ENCODE measurements at regions not wholly inside any gene's neighbourhood (a gene's known extent, or its start where the extent isn't known, plus 50 kb on each side); places are given as distances from the start of the nearest gene placed in this dataset.

DNA sequence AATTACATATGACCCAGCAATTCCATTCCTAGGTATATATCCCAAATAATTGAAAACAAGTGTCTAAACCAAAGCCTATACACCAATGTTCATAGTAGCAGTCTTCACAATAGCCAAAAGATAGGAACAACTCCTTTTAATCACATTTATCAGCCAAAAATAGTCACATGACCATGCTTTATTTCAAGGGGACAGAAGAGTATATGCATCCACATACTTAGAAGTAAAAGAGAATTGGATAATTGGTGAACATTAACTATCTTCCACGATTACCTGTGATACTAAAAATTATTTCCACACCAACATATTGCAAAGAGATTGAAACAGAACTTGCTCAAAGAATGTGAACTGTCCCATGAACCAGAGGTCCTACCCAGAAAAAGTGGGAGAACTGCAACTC lies 51.8 kb upstream of the FOXE1 start:
- WGBS, result 87% methylated on average over 1 of the region's 1 CpG
- peaks cover 5 to 39% of the 10 kb centered on the region in 2 donors for H3K27me3 ChIP-seq (ENCODE audit: control insufficient read depth in 2 of 2, insufficient read depth in 1 of 2, low read length in 1 of 2)
- H3K27ac ChIP-seq (ENCODE audit: low read depth in 1 of 2, low read length in 1 of 2), result no peak overlapping the region
- no peak for DNase-seq (ENCODE audit: low read depth in 6 of 9, low spot score in 9 of 9)
- peaks cover 3 to 4% of the 10 kb centered on the region in 2 donors for H3K4me1 ChIP-seq (ENCODE audit: control insufficient read depth in 2 of 2, insufficient read depth in 2 of 2, low read length in 2 of 2)
- no peaks in the 10 kb centered on the region for H3K36me3 ChIP-seq (ENCODE audit: control insufficient read depth in 2 of 2, insufficient read depth in 2 of 2, low read length in 1 of 2)
- H3K9me3 ChIP-seq (ENCODE audit: control insufficient read depth in 2 of 2, insufficient read depth in 1 of 2, low read length in 1 of 2), result peaks cover 0 to 7% of the 10 kb centered on the region in 2 donors
- no peak overlapping the region for H3K4me3 ChIP-seq (ENCODE audit: low read length in 2 of 2)

- H3K4me1 ChIP-seq (ENCODE audit: control insufficient read depth in 2 of 2, insufficient read depth in 2 of 2, low read length in 2 of 2), result peaks cover 3 to 4% of the 10 kb centered on the region in 2 donors
- H3K27me3 ChIP-seq (ENCODE audit: control insufficient read depth in 2 of 2, insufficient read depth in 1 of 2, low read length in 1 of 2), result peaks cover 9 to 42% of the 10 kb centered on the region in 2 donors
- no peak overlapping the region for H3K27ac ChIP-seq (ENCODE audit: low read depth in 1 of 2, low read length in 1 of 2)
- no peak overlapping the region for H3K4me3 ChIP-seq (ENCODE audit: low read length in 2 of 2)
- no peak for DNase-seq (ENCODE audit: low read depth in 6 of 9, low spot score in 9 of 9)
- no peaks in the 10 kb centered on the region for H3K36me3 ChIP-seq (ENCODE audit: control insufficient read depth in 2 of 2, insufficient read depth in 2 of 2, low read length in 1 of 2)
- 92% methylated on average over 6 of the region's 6 CpGs for WGBS
- H3K9me3 ChIP-seq (ENCODE audit: control insufficient read depth in 2 of 2, insufficient read depth in 1 of 2, low read length in 1 of 2), result peaks cover 0 to 7% of the 10 kb centered on the region in 2 donors
These were observed 50.8 kb upstream of the FOXE1 start for GRCh38 chr9:97802276-97802675.

- Histone ChIP-seq H3K27me3 (ENCODE audit: control insufficient read depth in 2 of 2, insufficient read depth in 1 of 2, low read length in 1 of 2) (peaks cover 9 to 45% of the 10 kb centered on the region in 2 donors), H3K9me3 (ENCODE audit: control insufficient read depth in 2 of 2, insufficient read depth in 1 of 2, low read length in 1 of 2) (peaks cover 0 to 7% of the 10 kb centered on the region in 2 donors), H3K4me3 (ENCODE audit: low read length in 2 of 2) (peak overlapping the region; percentile 33 to 51), H3K36me3 (ENCODE audit: control insufficient read depth in 2 of 2, insufficient read depth in 2 of 2, low read length in 1 of 2) (no peaks in the 10 kb centered on the region), H3K27ac (ENCODE audit: low read depth in 1 of 2, low read length in 1 of 2) (no peak overlapping the region), H3K4me1 (ENCODE audit: control insufficient read depth in 2 of 2, insufficient read depth in 2 of 2, low read length in 2 of 2) (peaks cover 3 to 4% of the 10 kb centered on the region in 2 donors)
- 2% methylated on average over 75 of the region's 75 CpGs for WGBS
- peak in 8 of 9 donors; percentile 9 to 76 (median 48) for DNase-seq (ENCODE audit: low read depth in 6 of 9, low spot score in 9 of 9)
These were observed 49.6 kb upstream of the FOXE1 start for GRCh38 chr9:97803167-97804058.

Data from thymus (tissue), 11 donors.